GM23338 (cell line): ENCODE measurements at regions not wholly inside any gene's neighbourhood (a gene's known extent, or its start where the extent isn't known, plus 50 kb on each side); places are given as distances from the start of the nearest gene placed in this dataset.

Source experiments
- ATAC-seq: fragments of 200-7000 bp; cut with Tn5 transposase; 3 replicates; pipeline ENCODE4 v1.9.1; 2020
- DNase-seq: peaks from one replicate; pipeline ENCODE4 v3.0.0-alpha.2; 2015; ENCODE audit warnings: low spot score
- H2AFZ ChIP-seq: fragments of 200-600 bp; sonication (generic); 2 replicates; pipeline ENCODE4 v1.8.0; 2016; ENCODE audit warnings: antibody characterized with exemption, mild to moderate bottlenecking, moderate library complexity
- H3F3A ChIP-seq: fragments of 200-600 bp; sonication (generic); replicated peaks from 2 replicates; pipeline ENCODE4 v1.8.0; 2017; ENCODE audit warnings: antibody characterized with exemption, mixed run types, low read depth
- H3K27ac ChIP-seq: fragments of 200-600 bp; sonication (generic); 2 replicates; pipeline ENCODE4 v1.6.1; 2016; ENCODE audit warnings: low read depth
- H3K27me3 ChIP-seq: fragments of 200-600 bp; sonication (generic); 2 replicates; pipeline ENCODE4 v1.8.0; 2016; ENCODE audit warnings: mild to moderate bottlenecking, mixed run types, moderate library complexity; ENCODE audit not compliant: insufficient read depth
- H3K36me3 ChIP-seq: fragments of 200-600 bp; sonication (generic); 2 replicates; pipeline ENCODE4 v1.8.0; 2016; ENCODE audit warnings: mild to moderate bottlenecking; ENCODE audit not compliant: insufficient read depth
- H3K4me1 ChIP-seq: fragments of 200-600 bp; sonication (generic); 2 replicates; pipeline ENCODE4 v1.8.0; 2016; ENCODE audit warnings: mild to moderate bottlenecking, moderate library complexity; ENCODE audit not compliant: insufficient read depth
- H3K4me2 ChIP-seq: fragments of 200-600 bp; sonication (generic); 2 replicates; pipeline ENCODE4 v1.7.1; 2017; ENCODE audit warnings: mixed run types
- H3K4me3 ChIP-seq: fragments of 200-600 bp; sonication (generic); 2 replicates; pipeline ENCODE4 v1.6.1; 2016; ENCODE audit warnings: mixed run types
- H3K79me2 ChIP-seq: fragments of 200-600 bp; sonication (generic); replicated peaks from 2 replicates; pipeline ENCODE4 v1.8.0; 2017; ENCODE audit warnings: mild to moderate bottlenecking; ENCODE audit not compliant: insufficient read depth
- H3K9me2 ChIP-seq: fragments of 200-600 bp; sonication (generic); 2 replicates; pipeline ENCODE4 v1.8.0; 2017; ENCODE audit not compliant: insufficient read depth
- H4K20me1 ChIP-seq: fragments of 200-600 bp; sonication (generic); replicated peaks from 2 replicates; pipeline ENCODE4 v1.8.0; 2017; ENCODE audit warnings: mild to moderate bottlenecking; ENCODE audit not compliant: insufficient read depth
- H3K27ac Mint-ChIP-seq: 2 replicates; pipeline ENCODE4 v1.8.0; 2020; ENCODE audit warnings: inconsistent platforms, mild to moderate bottlenecking, moderate library complexity, mixed read lengths
- H3K27me3 Mint-ChIP-seq: 3 replicates; pipeline ENCODE4 v1.8.0; 2022; ENCODE audit warnings: low read depth, mild to moderate bottlenecking, moderate library complexity, mixed read lengths, inconsistent platforms; ENCODE audit not compliant: insufficient read depth, poor library complexity
- H3K36me3 Mint-ChIP-seq: 3 replicates; pipeline ENCODE4 v1.8.0; 2021; ENCODE audit warnings: low read depth, mild to moderate bottlenecking, inconsistent platforms, moderate library complexity, mixed read lengths
- H3K4me1 Mint-ChIP-seq: 3 replicates; pipeline ENCODE4 v1.8.0; 2020; ENCODE audit warnings: mild to moderate bottlenecking, inconsistent platforms, mixed read lengths
- H3K4me3 Mint-ChIP-seq: 3 replicates; pipeline ENCODE4 v1.8.0; 2021; ENCODE audit warnings: moderate library complexity, mild to moderate bottlenecking, inconsistent platforms, mixed read lengths
- H3K9me3 Mint-ChIP-seq: 3 replicates; pipeline ENCODE4 v1.8.0; 2020; ENCODE audit warnings: moderate library complexity, mild to moderate bottlenecking, inconsistent platforms, mixed read lengths
- CREB1 ChIP-seq: fragments of 250-450 bp; sonication (Bioruptor Pico); IDR thresholded peaks from 2 replicates; pipeline ENCODE4 v1.5.0; 2020; ENCODE audit warnings: low read depth, mild to moderate bottlenecking, moderate library complexity
- EZH2 ChIP-seq: fragments of 200-600 bp; sonication (generic); IDR thresholded peaks from one replicate; pipeline ENCODE4 v1.8.0; 2017; ENCODE audit warnings: antibody characterized with exemption, mild to moderate bottlenecking, low read depth; ENCODE audit not compliant: unreplicated experiment
- EZH2phosphoT487 ChIP-seq: fragments of 200-600 bp; sonication (generic); IDR thresholded peaks from one replicate; pipeline ENCODE4 v1.8.1; 2018; ENCODE audit warnings: antibody characterized with exemption; ENCODE audit not compliant: unreplicated experiment
- NANOG ChIP-seq: IDR thresholded peaks from 2 replicates; pipeline ENCODE4 v1.6.1; 2016; ENCODE audit warnings: antibody characterized with exemption, borderline replicate concordance
- POLR2AphosphoS5 ChIP-seq: IDR thresholded peaks from 2 replicates; pipeline ENCODE4 v1.6.1; 2016; ENCODE audit warnings: antibody characterized with exemption, low read depth
- STAT1 ChIP-seq: IDR thresholded peaks from one replicate; pipeline ENCODE4 v1.6.1; 2016; ENCODE audit warnings: antibody characterized with exemption; ENCODE audit not compliant: unreplicated experiment
- ZNF114 ChIP-seq: fragments of 250-450 bp; sonication (Bioruptor Pico); IDR thresholded peaks from 2 replicates; pipeline ENCODE4 v1.5.0; 2020; ENCODE audit warnings: mild to moderate bottlenecking, moderate library complexity
- ZNF331 ChIP-seq: fragments of 250-450 bp; sonication (Bioruptor Pico); IDR thresholded peaks from 2 replicates; pipeline ENCODE4 v1.5.0; 2020; ENCODE audit warnings: low read depth, mild to moderate bottlenecking, moderate library complexity
- TF ChIP-seq, protein P1 (sequence below): IDR thresholded peaks from one replicate; pipeline ENCODE4 v1.6.1; 2018; ENCODE audit warnings: antibody characterized with exemption; ENCODE audit not compliant: unreplicated experiment
- TF ChIP-seq, protein P2 (sequence below): fragments of 250-450 bp; sonication (Bioruptor Pico); IDR thresholded peaks from 2 replicates; pipeline ENCODE4 v1.5.0; 2020; ENCODE audit warnings: mild to moderate bottlenecking, moderate library complexity

DNA sequence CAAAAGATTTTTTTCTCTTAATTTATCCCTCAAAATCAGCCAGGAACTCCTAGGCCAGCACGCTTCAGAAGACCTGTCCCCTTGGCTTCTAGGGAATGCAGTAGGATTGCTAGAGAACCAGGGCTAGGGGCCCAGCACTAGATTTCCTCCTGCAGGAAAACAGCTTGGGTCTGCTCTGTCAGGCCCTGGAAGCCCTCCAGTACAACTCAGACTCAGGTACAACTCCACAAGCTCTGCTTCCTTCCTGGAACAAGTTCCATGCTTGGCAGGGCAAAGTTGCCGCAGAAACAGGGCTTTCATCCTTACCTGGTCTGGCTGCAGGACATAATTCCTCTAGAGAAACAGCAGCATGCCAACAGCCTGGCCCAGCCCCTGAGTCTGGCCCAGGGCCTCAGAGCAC, 96.1 kb upstream of the CTNNB1 start (continued):
- TF ChIP-seq, protein P1, sequence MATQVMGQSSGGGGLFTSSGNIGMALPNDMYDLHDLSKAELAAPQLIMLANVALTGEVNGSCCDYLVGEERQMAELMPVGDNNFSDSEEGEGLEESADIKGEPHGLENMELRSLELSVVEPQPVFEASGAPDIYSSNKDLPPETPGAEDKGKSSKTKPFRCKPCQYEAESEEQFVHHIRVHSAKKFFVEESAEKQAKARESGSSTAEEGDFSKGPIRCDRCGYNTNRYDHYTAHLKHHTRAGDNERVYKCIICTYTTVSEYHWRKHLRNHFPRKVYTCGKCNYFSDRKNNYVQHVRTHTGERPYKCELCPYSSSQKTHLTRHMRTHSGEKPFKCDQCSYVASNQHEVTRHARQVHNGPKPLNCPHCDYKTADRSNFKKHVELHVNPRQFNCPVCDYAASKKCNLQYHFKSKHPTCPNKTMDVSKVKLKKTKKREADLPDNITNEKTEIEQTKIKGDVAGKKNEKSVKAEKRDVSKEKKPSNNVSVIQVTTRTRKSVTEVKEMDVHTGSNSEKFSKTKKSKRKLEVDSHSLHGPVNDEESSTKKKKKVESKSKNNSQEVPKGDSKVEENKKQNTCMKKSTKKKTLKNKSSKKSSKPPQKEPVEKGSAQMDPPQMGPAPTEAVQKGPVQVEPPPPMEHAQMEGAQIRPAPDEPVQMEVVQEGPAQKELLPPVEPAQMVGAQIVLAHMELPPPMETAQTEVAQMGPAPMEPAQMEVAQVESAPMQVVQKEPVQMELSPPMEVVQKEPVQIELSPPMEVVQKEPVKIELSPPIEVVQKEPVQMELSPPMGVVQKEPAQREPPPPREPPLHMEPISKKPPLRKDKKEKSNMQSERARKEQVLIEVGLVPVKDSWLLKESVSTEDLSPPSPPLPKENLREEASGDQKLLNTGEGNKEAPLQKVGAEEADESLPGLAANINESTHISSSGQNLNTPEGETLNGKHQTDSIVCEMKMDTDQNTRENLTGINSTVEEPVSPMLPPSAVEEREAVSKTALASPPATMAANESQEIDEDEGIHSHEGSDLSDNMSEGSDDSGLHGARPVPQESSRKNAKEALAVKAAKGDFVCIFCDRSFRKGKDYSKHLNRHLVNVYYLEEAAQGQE = no peak
- no peak for TF ChIP-seq ZNF331

DNA sequence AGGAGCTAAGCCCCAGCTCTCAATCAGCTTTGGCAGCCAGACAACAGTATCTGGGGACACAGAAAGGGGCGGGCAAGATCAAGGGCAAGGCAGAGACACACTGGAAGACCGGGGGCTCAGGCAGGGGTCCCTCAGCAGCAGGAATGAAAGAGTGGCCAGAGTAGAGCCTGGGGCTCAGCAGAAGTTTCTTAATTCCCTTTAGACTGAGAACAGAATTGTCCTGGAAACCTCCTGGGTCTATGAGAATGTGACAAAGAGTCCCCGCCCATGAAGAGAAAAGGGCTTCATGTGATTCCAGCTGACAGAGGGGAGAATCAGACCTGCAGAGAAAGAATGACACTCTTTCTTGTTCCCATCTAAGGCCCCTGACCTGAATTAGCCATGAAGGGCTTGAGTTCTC, 95.2 kb upstream of the CTNNB1 start:
- Mint-ChIP-seq H3K4me3 (no peak overlapping the region), H3K27ac (no peak overlapping the region), H3K9me3 (no peaks in the 10 kb centered on the region), H3K4me1 (no peaks in the 10 kb centered on the region), H3K36me3 (no peaks in the 10 kb centered on the region), H3K27me3 (no peaks in the 10 kb centered on the region)
- ATAC-seq (no peak), DNase-seq (no peak)
- Histone ChIP-seq H3K27ac (no peak overlapping the region), H4K20me1 (no peaks in the 10 kb centered on the region), H3F3A (no peaks in the 10 kb centered on the region), H3K9me2 (peaks cover 11% of the 10 kb centered on the region; the same call in 1 of the 2 replicates), H3K4me3 (no peak overlapping the region), H2AFZ (no peak overlapping the region), H3K27me3 (no peaks in the 10 kb centered on the region), H3K36me3 (no peaks in the 10 kb centered on the region), H3K4me2 (no peak overlapping the region), H3K4me1 (peaks cover 14% of the 10 kb centered on the region; the same call in 1 of the 2 replicates), H3K79me2 (no peaks in the 10 kb centered on the region)
- no peak for TF ChIP-seq POLR2AphosphoS5
- TF ChIP-seq NANOG = no peak
- TF ChIP-seq, protein P1 = no peak
- TF ChIP-seq CREB1 (CRISPR knock-in tag) = no peak
- no peak for TF ChIP-seq EZH2
- no peak for TF ChIP-seq ZNF114 (CRISPR knock-in tag)
- no peak for TF ChIP-seq STAT1
- TF ChIP-seq, protein P2, sequence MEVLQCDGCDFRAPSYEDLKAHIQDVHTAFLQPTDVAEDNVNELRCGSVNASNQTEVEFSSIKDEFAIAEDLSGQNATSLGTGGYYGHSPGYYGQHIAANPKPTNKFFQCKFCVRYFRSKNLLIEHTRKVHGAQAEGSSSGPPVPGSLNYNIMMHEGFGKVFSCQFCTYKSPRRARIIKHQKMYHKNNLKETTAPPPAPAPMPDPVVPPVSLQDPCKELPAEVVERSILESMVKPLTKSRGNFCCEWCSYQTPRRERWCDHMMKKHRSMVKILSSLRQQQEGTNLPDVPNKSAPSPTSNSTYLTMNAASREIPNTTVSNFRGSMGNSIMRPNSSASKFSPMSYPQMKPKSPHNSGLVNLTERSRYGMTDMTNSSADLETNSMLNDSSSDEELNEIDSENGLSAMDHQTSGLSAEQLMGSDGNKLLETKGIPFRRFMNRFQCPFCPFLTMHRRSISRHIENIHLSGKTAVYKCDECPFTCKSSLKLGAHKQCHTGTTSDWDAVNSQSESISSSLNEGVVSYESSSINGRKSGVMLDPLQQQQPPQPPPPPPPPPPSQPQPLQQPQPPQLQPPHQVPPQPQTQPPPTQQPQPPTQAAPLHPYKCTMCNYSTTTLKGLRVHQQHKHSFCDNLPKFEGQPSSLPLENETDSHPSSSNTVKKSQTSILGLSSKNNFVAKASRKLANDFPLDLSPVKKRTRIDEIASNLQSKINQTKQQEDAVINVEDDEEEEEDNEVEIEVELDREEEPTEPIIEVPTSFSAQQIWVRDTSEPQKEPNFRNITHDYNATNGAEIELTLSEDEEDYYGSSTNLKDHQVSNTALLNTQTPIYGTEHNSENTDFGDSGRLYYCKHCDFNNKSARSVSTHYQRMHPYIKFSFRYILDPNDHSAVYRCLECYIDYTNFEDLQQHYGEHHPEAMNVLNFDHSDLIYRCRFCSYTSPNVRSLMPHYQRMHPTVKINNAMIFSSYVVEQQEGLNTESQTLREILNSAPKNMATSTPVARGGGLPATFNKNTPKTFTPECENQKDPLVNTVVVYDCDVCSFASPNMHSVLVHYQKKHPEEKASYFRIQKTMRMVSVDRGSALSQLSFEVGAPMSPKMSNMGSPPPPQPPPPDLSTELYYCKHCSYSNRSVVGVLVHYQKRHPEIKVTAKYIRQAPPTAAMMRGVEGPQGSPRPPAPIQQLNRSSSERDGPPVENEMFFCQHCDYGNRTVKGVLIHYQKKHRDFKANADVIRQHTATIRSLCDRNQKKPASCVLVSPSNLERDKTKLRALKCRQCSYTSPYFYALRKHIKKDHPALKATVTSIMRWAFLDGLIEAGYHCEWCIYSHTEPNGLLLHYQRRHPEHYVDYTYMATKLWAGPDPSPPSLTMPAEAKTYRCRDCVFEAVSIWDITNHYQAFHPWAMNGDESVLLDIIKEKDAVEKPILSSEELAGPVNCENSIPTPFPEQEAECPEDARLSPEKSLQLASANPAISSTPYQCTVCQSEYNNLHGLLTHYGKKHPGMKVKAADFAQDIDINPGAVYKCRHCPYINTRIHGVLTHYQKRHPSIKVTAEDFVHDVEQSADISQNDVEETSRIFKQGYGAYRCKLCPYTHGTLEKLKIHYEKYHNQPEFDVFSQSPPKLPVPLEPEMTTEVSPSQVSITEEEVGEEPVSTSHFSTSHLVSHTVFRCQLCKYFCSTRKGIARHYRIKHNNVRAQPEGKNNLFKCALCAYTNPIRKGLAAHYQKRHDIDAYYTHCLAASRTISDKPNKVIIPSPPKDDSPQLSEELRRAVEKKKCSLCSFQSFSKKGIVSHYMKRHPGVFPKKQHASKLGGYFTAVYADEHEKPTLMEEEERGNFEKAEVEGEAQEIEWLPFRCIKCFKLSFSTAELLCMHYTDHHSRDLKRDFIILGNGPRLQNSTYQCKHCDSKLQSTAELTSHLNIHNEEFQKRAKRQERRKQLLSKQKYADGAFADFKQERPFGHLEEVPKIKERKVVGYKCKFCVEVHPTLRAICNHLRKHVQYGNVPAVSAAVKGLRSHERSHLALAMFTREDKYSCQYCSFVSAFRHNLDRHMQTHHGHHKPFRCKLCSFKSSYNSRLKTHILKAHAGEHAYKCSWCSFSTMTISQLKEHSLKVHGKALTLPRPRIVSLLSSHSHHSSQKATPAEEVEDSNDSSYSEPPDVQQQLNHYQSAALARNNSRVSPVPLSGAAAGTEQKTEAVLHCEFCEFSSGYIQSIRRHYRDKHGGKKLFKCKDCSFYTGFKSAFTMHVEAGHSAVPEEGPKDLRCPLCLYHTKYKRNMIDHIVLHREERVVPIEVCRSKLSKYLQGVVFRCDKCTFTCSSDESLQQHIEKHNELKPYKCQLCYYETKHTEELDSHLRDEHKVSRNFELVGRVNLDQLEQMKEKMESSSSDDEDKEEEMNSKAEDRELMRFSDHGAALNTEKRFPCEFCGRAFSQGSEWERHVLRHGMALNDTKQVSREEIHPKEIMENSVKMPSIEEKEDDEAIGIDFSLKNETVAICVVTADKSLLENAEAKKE (CRISPR knock-in tag) = no peak
- no peak for TF ChIP-seq EZH2phosphoT487
